ENCODE measurements at regions not wholly inside any gene's neighbourhood (a gene's known extent, or its start where the extent isn't known, plus 50 kb on each side); places are given as distances from the start of the nearest gene placed in this dataset.

- in situ Hi-C loops (cut with MboI; ENCODE audit: low sequenced_read_pairs), result no loop called here
Observed at GRCh38 chr6:165872811-165873210, 209.8 kb upstream of the PDE10A start.

More at GRCh38 chr6:165872811-165873210, 209.8 kb upstream of the PDE10A start:
- DNase-seq (no peak), ATAC-seq (ENCODE audit: low read depth) (no peak)
- Histone ChIP-seq H3K9me3 (ENCODE audit: control insufficient read depth, insufficient read depth, low read length) (peaks cover 2% of the 10 kb centered on the region; the same call in 1 of the 2 replicates), H2BK120ac (ENCODE audit: low read depth, low read length) (no peak overlapping the region), H4K5ac (ENCODE audit: low read depth, low read length) (no peak overlapping the region), H4K8ac (ENCODE audit: low read depth in 2 of 2, low read length in 2 of 2) (no peak overlapping the region), H2BK5ac (ENCODE audit: low read depth, low read length, poor library complexity, severe bottlenecking) (no peak overlapping the region), H3K9ac (ENCODE audit: low read depth, low read length) (no peak overlapping the region), H3K27me3 (ENCODE audit: control insufficient read depth, insufficient read depth, low read length) (no peaks in the 10 kb centered on the region; the same call in 1 of the 2 replicates), H3K4ac (ENCODE audit: low read depth, low read length) (no peak overlapping the region), H3K4me3 (ENCODE audit: insufficient read depth, low read depth, low read length) (no peak overlapping the region), H3K36me3 (ENCODE audit: control insufficient read depth, insufficient read depth, low read length) (peaks cover 3% of the 10 kb centered on the region), H3K9me1 (ENCODE audit: insufficient read depth, low read length) (no peaks in the 10 kb centered on the region), H3K14ac (replicated peaks; ENCODE audit: low read depth, low read length) (no peak overlapping the region), H3K23ac (ENCODE audit: low read depth, low read length) (no peak overlapping the region), H2AFZ (replicated peaks; ENCODE audit: low read length, poor library complexity) (no peak overlapping the region), H3K79me1 (ENCODE audit: low read depth in 1 of 2, low read length in 2 of 2) (0 out of 4 replicates have a peak, but pooled peaks cover 0 to 2% of the 10 kb centered on the region in 2 experiments), H4K91ac (ENCODE audit: insufficient read depth, low read depth, low read length) (no peak overlapping the region), H2BK20ac (ENCODE audit: low read depth, low read length) (no peak overlapping the region), H2AK9ac (replicated peaks; ENCODE audit: low read depth, low read length, poor library complexity) (no peak overlapping the region), H3K56ac (ENCODE audit: extremely low read depth, insufficient read depth, low read length) (no peak overlapping the region), H3K27ac (ENCODE audit: insufficient read depth, low read length) (no peak overlapping the region), H3K4me2 (ENCODE audit: low read depth, low read length) (no peak overlapping the region), H3K18ac (ENCODE audit: low read depth, low read length) (no peak overlapping the region), H2AK5ac (ENCODE audit: low read depth, low read length) (no peak overlapping the region), H3K4me1 (ENCODE audit: control insufficient read depth, insufficient read depth, low read length) (peaks cover 8% of the 10 kb centered on the region), H4K20me1 (ENCODE audit: insufficient read depth, low read length) (no peaks in the 10 kb centered on the region), H2BK15ac (ENCODE audit: low read depth, low read length) (no peak overlapping the region)
- CTCF ChIA-PET, result no interaction called here
- 100% methylated on average over 3 of the region's 5 CpGs; no CpG with 5 or more reads in 1 of the 2 experiments for WGBS, 2 experiments (ENCODE audit: extremely low coverage in 2 of 2, insufficient read length in 1 of 2)
- BruUV-seq (replicated peaks), result no TSS peak
- TF ChIP-seq NFE2L2 (IDR thresholded peaks at IDR 0.05; ENCODE audit: low read depth, low read length) (no peak), RCOR1 (IDR thresholded peaks at IDR 0.05; ENCODE audit: insufficient replicate concordance, low read length) (no peak), BHLHE40 (IDR thresholded peaks at IDR 0.05; ENCODE audit: low read depth, low read length) (no peak), ELK1 (IDR thresholded peaks at IDR 0.05; ENCODE audit: borderline replicate concordance, low read depth, low read length) (no peak), CTCF (conservative IDR thresholded peaks at IDR 0.05; ENCODE audit: low read depth, low read length) (no peak), USF2 (IDR thresholded peaks at IDR 0.05; ENCODE audit: low read depth, low read length) (no peak), CHD1 (IDR thresholded peaks at IDR 0.05; ENCODE audit: low read depth, low read length) (no peak), MAZ (IDR thresholded peaks at IDR 0.05; ENCODE audit: borderline replicate concordance, low read depth, low read length) (no peak), MAFK (IDR thresholded peaks at IDR 0.05; ENCODE audit: low read depth, low read length) (no peak), SMC3 (IDR thresholded peaks at IDR 0.05; ENCODE audit: low read depth, low read length) (no peak), POLR2A (IDR thresholded peaks at IDR 0.05; ENCODE audit: low read depth, low read length) (no peak), RFX5 (IDR thresholded peaks at IDR 0.05; ENCODE audit: low read depth, low read length) (no peak), MXI1 (IDR thresholded peaks at IDR 0.05; ENCODE audit: borderline replicate concordance, low read depth, low read length) (no peak), CEBPB (IDR thresholded peaks at IDR 0.05; ENCODE audit: low read depth, low read length) (no peak), RAD21 (IDR thresholded peaks at IDR 0.05; ENCODE audit: low read length) (no peak), FOS (IDR thresholded peaks at IDR 0.05; ENCODE audit: low read depth, low read length) (no peak)
- POLR2A ChIA-PET (ENCODE audit: unreplicated experiment), result interaction anchor here (0.6 kb wide), 1 partner anchor 416 kb away, joined by 3 read pairs; no protein-coding TSS in a partner anchor
- intact Hi-C loops (cut with micrococcal nuclease), result no loop called here
- dilution Hi-C loops (cut with HindIII; ENCODE audit: low sequenced_read_pairs, unreplicated experiment), result no loop called here
